K562 (cell line): ENCODE measurements at regions not wholly inside any gene's neighbourhood (a gene's known extent, or its start where the extent isn't known, plus 50 kb on each side); places are given as distances from the start of the nearest gene placed in this dataset. TPM values are rescaled to one million over a fixed set of nuclear protein-coding genes. Genes with fewer than 3 reads are reported as not detected.

Source experiments
- ETS1 ChIP-seq: conservative IDR thresholded peaks from 2 replicates; pipeline ENCODE4 v1.6.1; 2011; ENCODE audit warnings: low read depth, mild to moderate bottlenecking, low read length; ENCODE audit not compliant: control insufficient read depth
- HMBOX1 ChIP-seq: sonication (generic); IDR thresholded peaks from 2 replicates; pipeline ENCODE4 v1.6.1; 2016
- NR2F6 ChIP-seq: fragments of 450-650 bp; formaldehyde crosslinking; IDR thresholded peaks from 2 replicates; pipeline ENCODE4 v1.4.0; 2020; ENCODE audit warnings: mild to moderate bottlenecking
- REST ChIP-seq, 2 experiments: fragments of 450-650 bp; formaldehyde crosslinking in 1 of 2; IDR thresholded peaks; 2 replicates each; pipeline versions ENCODE4 v1.4.0 to v1.6.1; 2014 to 2020; ENCODE audit warnings: mild to moderate bottlenecking in 2 of 2, borderline replicate concordance in 1 of 2, low read depth in 1 of 2
- SMARCB1 ChIP-seq: IDR thresholded peaks from 2 replicates; pipeline ENCODE4 v1.6.1; 2011; ENCODE audit warnings: improper control_type of control experiment, low read depth; ENCODE audit not compliant: insufficient read length
- ZNF324 ChIP-seq: fragments of 250-450 bp; sonication (Bioruptor Pico); IDR thresholded peaks from 2 replicates; pipeline ENCODE4 v1.4.0; 2020; ENCODE audit warnings: mild to moderate bottlenecking
- ZNF584 ChIP-seq: fragments of 200-800 bp; sonication (Bioruptor generic); IDR thresholded peaks from 2 replicates; pipeline ENCODE4 v1.6.1; 2016; ENCODE audit warnings: low read depth, mild to moderate bottlenecking, missing genetic modification characterization, missing compliant biosample characterization
- microRNA-seq: library from miRNA; unstranded; fragments of <30 nt; microRNA quantifications from one replicate; pipeline ENCODE4, GENCODE V29; 2018; ENCODE audit warnings: borderline microRNAs expressed
- small RNA-seq: library from RNA; depleted of rRNA; stranded (forward); fragments of <200 nt; gene quantifications from one replicate; pipeline ENCODE3, GENCODE V24; 2014

GRCh38 chr11:11672101-11672500, 50.3 kb upstream of the GALNT18 start (continued):
- no peak for TF ChIP-seq REST (IDR thresholded peaks at IDR 0.05; ENCODE audit: borderline replicate concordance)
- no peak for TF ChIP-seq REST (CRISPR knock-in tag; IDR thresholded peaks at IDR 0.05; ENCODE audit: low read depth)
- TF ChIP-seq SMARCB1 = no peak
- TF ChIP-seq ETS1 = no peak
- TF ChIP-seq ZNF324 (CRISPR knock-in tag) = no peak
- TF ChIP-seq NR2F6 = no peak
- TF ChIP-seq ZNF584 (CRISPR knock-in tag) = no peak
- TF ChIP-seq HMBOX1 = no peak

Small RNAs in the stretch of these regions (microRNA-seq; reads per million reads assigned to microRNA genes)
- not detected for gene MIR8070

Small RNAs in the stretch of these regions (small RNA-seq; reads per million reads assigned to genes)
- not detected for gene MIR8070
